ENCODE measurements at regions not wholly inside any gene's neighbourhood (a gene's known extent, or its start where the extent isn't known, plus 50 kb on each side); places are given as distances from the start of the nearest gene placed in this dataset.
A peak's percentile ranks its signal among the peaks of the same experiment; 100 is the strongest.

DNA sequence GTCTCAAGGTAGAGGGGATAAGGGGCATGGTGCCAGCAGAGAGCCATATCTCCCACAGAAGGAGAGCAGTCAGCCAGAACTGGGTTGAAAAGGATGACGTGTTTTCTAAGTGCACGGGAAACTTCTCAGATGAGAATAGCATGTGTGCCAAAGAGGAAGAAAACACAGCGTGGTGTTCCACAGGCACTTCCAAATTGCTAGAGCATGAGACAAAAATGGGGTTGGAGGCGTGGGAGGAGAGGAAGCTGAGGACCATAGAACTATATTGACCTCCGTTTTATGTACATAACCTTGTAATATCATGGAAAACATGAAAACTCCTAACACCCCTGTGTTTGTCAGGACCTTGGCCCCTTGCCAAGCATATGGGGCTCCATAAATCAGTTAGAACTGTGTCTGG, 682.7 kb upstream of the RAB6C start:
- peak; percentile 73 for DNase-seq

DNA sequence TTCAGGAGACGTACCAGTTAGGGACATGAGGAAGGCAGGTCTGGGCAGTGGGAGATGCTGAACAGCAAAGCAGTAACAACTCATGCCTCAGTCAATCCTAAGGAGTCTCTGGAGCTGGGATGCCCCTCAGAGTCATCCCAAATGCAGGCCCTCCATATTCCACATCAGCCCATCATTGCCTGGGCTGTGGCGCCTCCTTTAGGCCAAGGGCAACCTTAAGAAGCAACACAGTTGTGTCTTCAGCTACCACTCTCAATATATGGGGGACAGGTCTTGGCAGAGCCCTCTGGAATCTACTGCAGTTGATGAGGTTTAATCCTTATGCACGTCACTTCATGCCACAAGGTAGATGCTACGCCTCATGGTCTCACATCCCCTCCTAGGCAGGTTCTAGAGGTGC, 682.0 kb upstream of the RAB6C start:
- DNase-seq, result no peak

DNA sequence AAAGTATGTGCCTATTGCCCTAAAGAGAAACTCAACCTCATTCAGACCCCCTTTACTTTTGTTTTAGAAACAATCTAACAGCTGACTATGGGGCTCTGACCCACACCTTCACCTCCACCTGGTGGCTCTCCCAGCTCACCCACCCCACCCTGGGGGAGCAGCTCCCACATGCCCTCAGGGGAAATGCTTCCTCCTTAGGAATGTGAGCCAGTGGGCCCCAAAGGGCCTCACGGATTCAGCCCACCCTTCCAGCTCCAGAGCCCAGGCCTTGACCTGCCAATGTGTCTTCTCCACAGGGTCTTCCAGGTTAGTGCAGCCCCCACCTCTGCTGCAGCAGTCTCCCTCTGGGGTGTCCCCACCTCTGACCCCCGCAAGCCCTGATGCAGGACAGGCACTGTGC, 680.1 kb upstream of the RAB6C start:
- DNase-seq, result no peak

DNA sequence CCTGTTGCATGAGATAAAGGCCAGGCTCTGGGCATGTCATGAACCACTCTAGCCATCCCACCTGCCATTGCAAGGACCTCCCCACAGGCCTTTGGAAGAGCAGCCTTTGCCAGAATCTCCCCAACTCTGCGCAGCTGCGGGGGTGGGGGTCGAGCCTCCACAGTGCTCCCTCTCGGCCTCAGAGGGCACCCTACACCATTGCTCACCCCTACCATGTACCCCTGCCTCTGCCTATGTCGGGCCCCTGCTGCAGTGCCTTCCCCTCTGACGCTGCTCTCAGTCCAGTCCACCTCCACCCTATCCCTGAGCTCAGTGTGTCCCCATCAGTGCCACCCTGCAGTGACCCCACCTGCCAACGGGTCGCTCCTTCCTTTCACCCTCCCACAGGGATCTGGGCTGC, 679.7 kb upstream of the RAB6C start:
- no peak for DNase-seq

DNA sequence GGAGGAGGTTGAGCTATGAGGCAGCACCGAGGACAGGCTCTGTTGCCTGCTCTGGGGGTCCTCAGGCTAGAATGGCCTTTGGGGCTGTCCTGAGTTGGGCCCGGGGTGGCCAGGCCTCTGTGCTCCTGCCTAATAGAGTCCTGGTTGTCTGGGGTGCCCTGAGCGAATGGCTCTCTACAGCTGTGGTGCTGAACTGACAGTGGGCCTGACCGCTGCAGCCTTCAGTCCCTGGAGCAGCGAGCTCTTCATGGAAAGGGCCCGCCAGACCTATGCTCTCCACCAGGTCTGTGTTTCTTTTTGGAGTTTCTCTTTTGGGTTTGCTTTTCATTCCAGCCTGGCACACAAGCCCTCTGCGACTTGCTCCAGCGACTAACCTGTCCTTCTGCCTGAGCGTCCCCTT, 679.0 kb upstream of the RAB6C start:
- DNase-seq, result no peak

DNA sequence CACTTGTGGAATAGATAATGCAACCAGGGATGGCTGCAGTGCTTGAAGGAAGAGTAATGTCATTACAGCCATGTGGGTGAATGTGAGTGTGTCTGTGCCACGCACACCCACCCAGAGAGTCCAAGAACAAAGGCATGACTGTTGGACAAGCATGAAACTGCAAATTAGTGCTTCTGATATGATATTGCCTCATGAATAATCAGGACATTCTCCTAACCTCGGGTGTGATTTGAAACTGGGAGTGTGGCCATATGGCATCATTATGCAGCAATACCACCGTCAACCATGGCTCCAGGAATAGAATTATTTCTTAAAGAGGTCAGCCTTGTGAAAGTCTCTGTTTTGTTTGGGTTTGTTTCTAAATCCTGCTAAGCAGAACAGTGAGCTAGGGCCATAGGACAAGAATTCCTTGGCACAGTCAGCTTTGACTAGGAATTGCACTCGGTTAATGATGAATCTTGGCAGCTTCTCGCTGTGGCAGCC, 678.0 kb upstream of the RAB6C start:
- no peak for DNase-seq

DNA sequence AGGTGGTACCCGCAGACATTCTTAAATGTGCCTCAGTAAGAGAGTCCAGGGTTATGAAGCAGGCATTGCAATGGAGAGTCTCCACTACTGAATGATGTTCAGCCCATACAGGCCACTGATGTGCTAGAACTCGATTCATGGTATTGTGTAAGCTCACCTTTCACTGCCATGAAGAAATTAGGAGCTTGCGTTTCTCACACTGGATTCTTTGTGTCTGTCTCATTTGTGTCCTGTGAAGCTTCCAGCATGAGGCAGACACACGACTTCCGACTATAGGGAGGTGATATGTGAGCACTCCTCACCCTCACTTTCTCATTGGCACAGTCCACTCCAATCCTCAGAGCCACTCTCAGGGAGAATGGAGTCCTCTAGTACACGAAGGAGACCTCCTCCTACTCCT, 677.4 kb upstream of the RAB6C start:
- DNase-seq, result no peak

DNA sequence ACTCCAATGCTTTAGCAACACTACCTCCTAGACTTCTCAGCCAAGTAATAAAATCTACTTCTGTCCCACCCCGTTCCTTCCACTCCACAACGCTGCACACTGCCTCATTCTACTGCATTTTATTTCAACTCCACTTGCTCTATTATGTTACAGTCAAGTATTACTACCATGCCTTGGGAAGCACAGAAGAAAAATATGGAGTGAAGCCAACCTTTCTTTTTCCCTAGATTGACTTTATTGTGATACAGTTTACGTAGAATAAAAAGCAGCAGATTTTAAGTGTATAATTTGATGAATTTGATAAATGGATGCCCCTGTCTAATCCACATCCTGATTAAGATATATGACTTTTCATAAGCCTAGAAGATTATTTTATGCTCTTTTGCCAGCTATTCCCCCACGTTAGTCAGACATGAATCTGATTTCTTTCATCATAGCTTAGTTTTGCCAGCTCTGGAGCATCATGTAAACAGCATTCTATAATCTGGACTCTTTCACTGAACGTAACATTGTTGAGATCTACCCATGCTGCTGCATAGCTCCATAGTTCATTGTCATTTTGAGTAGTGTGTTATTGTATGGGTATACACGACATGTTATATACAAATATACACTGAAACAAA, 676.8 kb upstream of the RAB6C start:
- DNase-seq, result no peak

DNA sequence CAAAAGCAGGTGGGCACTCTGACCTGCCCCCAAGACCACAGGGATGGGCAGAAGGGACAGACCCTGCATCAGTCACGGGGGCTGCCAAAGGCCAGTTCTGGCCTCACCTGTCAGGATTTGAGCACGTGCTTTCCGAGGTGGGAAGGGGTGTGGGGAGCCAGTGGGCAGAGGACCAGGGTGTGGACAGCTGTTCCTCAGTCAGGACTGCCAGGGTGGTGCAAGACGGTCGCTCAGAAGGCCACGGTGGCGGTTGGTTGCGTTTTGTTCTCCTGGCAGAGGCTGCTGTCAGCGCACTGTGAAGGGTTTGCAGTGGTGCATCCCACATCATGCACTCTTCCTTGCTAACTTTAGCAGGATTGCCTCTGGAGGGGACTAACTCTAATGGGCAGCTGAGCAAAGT, 665.3 kb upstream of the RAB6C start:
- DNase-seq, result no peak

DNA sequence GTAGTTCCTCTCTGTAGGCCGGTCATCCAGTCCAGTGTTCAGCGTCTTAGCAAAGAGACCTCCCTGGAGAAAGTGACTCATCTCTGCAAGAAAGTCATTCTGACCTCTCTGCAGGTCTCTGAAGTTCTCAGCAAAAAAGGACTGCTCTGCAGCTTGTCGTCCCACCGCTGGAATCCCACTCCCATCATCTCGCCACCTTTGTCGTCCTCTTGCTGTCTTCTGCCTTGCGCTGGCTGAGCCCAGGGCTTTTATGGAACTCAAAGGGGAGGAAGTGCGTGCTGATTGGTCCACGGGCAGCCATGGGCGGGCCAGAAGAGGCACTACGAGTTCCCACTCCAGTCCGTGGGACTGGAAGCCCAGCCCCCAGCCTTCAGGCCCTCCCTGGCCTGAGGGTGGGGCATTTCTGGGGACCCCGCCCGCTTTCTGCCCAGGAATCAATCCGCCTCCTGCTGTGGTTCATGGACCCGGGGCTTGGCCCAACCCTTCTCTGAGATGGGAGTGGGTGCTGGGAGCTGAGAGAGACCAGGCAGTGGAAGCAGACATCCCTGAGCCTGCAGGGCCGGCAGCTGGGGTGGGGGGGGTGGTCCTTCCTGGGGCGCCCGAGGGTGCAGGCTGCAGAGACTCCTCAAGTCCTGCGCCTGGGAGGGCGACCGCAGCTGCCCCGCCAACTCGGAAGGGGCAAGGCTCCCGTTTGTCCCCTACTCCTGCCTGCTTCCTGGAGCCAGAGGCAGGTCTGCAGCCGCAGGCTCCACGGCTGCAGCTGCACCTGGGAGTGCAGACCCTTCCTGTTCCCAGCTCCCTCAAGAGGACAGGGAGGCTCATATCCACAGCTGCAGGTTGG, 660.7 kb upstream of the RAB6C start:
- peak; percentile 90 for DNase-seq

DNA sequence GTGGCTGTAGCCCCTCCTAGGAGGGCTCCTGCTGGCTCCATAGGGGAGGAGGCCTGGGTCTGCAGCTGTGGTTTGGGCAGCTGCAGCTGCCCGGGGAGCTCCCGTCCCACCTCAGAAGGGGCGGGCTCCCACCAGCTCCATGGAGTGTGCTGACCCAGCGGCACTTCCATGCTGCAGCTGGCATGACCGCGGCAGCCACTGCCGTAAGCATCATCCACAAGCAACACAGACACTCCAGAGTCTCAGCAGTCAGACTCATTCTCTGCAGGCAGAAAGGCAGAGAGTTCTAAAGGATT, 660.1 kb upstream of the RAB6C start:
- peak; percentile 76 for DNase-seq

DNA sequence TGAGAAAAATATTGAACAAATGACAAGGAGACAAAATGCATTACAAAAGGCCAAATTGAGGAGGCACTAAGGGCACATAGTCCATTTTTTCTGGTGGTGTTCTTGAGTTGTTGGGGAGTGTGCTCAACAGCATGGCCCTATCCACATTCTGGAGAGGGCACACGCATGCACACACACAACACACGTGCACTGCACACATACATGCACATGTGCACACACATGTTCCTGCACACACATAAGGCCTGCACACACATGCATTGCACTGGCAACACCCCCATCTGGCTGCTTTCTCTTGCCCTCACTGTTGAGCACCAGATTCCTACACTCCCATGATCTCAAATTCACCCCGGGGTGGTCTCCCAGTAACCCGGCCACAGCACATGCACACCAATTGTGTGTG, 659.2 kb upstream of the RAB6C start:
- no peak for DNase-seq

DNA sequence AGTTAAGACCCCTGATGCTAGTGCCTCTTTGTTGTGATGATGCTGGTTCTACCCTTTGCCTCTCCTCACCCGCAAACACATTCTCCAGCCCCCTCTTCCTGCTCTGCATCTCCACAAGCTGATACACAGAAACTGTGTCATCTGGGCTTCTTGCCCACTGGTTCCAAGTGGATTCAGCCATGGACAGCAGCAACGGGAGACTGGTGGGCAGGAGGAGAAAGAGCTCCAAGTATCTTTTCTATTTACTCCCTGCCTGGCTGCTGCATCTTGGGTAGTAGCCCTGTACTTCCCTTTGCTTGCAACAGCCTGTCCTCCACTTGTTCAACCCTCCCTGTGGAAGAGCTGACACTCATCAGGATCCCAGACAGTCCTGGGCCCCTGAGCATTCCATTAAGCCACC, 655.1 kb upstream of the RAB6C start:
- DNase-seq, result no peak

DNA sequence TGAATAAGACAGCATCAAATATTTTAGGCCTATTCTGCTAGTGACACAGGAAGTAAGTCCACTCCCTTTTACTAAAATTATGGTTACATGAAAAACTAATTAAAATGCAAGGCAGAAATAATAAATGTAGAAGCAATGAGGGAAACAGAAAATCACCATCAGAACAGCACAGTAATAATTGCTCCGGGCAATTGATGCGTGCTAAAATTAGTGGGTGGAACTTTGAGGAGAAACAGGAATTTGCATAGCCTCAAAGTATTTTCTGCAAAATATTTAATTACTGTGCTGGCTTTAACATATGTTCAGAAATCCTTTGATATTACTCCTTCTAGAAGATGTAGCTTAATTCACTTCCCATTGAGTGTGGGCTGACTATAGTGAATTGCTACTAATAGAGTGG, 654.3 kb upstream of the RAB6C start:
- no peak for DNase-seq

DNA sequence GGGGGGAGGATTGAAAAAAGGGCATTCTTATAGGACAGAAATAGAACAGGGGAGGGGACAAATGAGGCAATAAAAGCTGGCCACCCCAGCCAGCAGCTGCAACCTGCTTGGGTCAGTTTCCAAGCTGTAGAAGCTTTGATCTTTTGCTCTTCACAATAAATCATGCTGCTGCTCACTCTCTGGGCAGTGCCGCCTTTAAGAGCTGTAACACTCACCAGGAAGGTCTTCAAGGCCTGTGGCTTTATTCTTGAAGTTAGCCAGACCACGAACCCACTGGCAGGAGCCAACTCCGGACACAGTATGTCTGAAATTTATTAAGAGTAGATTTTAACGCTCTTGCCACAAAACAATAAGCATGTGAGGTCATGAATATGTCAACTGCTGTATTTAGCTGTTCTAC, 649.9 kb upstream of the RAB6C start:
- no peak for DNase-seq

DNA sequence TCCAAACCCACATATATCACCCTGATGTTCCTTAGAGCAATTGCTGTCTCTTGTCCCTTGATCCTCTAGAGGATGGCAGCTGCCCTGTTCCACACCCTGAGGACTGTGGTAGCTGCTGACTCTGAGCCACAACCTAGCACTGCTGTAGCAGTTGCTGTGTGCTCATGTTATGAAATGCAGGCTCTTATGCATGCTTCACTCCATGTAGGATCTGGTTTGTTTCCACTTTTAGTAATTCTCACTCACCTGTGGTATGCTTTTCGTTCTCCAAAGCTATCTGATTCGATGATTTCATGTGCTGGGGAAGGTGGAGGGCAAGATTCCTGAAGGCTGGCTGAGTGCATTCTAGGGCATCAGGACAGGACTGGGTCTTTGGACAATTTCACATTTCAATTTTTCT, 649.0 kb upstream of the RAB6C start:
- no peak for DNase-seq

DNA sequence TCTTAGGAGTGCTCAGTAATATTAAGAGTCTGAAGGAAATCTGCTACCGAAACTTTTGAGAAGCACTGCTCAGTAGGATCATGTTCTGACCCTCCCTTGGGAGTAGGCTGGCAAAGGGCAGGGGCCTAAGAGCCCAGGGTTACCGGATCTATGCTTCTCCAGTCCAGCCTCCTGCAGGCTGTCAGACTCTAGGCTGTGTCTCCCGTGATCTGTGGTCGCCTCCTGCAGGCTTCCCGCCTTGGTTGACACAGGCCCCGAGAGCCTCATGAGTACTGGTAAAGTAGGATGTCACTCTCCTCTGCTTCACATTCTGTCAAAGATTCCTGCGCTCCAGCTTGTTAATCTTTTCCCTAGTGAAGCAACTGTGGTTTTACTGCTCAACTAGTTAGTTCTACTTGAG, 647.8 kb upstream of the RAB6C start:
- DNase-seq, result no peak

DNA sequence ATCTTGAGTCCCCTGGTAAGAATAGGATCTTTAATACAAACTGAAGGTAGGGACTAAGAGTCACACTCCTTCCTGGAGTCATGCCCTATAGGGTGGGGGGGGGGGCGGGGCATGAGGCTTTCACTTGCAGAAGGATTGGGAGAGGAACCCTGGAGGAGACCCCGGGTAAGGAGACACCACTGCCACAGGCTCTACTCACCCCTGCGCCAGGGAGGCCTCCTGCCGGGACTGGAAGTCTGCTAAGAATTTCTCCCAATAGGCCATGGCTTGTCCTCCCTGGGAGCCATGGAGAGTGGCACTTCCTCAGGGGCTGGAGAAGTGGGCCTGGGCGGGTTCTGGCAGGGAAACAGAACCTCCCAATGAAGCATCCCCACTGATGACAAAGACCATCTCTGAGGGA, 645.3 kb upstream of the RAB6C start:
- no peak for DNase-seq

DNA sequence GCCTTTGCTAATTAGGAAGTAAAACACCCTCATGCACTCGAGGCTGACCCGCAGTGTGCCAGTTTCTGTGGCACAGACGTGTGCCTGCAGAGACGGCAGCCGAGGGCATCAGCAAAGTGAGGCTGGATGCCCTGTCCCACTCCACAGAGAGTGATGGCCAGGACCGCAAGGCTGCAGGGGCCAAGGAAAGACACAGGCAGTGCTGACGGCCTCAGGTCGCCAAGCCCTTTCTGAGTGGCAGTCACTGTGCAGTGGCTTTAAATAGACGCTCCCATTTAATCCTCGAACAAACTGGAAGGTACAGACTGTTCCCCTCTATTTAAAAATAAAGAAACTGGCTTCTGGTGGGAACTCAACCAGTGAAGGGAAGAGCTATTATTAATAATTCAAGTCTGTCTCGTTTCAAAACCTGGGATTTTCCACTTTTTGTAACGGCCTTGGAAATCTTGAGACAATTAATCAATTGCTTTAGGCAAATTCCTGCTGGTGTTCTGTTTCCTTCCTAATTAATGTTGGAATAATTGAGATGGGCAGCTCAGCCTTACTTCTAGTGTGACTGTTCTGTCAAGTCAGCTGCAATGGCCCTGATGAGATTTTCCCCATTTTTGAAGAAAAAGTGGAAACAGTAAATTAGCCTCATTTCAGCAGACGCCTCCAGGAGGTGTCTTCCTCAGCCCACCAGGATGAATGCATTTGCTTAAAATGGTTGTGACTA, 644.6 kb upstream of the RAB6C start:
- no peak for DNase-seq

DNA sequence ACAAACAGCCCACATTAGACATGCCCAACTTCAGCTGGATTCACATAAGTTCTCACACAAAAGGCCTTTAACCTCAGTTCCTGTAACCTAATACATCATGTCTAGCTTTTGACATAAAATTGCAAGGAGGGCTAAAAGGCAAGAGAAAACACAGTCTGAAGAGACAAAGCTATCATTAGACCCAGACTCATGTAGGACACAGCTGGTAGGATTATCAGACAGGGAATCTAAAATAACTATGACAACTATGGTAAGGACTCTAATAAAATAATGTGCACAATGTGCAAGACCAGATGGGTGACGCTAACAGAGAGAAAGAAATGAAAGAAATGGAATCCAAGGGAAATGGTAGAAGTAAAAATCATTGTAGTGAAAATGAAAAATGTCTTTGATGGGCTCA, 643.2 kb upstream of the RAB6C start:
- DNase-seq, result no peak

DNA sequence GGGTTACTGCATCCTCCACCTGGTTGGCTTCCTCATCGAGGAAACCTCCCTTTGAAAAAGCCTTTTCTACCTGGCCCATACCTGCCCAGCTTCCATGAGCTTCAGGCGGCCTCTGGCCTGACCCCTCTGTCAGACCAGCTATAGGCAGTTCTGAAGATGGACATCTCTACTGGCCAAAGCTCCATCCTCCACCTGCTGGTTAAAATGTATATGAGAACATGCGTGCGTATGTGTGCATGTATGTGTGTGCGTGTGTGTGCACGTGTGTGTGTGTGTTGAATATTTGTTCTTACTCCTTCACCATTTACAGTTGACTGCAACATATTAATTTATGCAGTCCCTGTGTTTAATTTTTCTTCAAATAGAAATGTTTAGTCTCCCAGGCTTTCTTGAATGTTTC, 642.4 kb upstream of the RAB6C start:
- DNase-seq, result no peak

DNA sequence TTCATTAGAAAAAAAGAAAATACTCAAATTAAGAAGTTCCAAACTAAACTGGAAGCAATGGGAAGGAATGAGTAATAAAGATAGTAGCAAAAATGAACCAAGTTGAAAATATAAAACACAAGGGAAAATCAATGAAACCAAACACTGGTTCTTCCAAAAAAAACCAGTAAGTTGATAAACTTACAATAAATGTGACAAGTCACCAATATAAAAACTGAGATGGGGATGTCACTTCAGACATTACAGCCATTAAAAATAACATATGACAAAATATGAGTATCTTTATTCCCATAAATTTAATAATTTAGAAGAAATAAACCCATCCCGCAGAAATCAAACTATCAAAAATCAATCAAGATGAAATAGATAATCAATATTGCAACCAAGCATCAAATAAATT, 633.9 kb upstream of the RAB6C start:
- no peak for DNase-seq

DNA sequence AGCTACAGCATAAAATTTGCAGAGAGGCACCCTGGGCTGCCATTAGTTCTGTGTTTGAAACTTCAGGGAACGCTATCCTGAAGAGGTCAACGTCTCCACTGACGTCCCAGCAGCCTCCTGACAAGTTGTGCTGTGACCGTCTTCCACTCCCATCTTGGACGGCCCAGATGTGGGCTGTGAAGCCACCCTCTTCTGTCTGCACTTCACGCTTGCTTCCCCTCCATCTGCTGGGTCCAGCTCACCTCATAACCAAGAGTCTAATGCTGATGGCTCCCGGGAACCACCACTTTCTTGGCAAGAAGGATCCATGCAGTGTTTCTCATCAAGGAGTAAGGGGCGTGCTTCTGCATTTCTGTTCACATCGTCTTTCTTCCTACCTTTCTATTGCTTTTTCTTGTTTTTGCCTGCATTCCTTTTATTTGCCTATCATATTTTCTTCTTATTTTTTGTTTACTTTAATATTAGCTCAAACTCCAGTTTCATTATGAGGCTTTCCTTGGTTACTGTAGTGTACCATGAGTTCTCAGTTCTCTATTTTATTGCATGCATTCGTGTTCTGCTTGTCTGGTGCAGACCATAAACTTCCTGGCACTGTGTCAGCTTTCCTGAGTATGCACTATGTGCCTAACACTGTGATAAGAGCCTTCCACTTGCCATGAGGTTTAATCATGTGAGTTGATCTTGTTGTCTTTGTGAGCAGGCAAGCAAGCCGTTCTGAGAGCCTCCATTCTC, 631.8 kb upstream of the RAB6C start:
- DNase-seq, result no peak

DNA sequence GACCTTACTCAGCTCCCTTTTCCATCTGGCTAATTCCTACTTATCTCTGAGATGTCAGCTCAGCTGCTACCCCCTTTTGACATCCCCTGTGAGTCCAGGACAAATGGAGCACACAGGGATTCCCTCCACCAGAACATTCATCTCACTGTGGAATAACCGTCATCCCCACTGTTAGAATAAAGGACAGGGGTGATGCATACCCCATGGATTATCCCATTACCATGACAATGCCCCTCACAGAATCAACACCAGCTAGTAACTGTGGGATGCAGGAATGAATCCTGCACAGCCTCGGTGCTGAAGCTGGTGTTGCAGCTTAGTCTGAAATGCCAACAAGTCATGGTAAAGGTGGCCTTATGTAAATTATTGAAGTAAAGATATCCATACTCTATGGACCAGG, 624.8 kb upstream of the RAB6C start:
- no peak for DNase-seq

All from NCI-H345 (cell line).